ENCODE measurements at regions not wholly inside any gene's neighbourhood (a gene's known extent, or its start where the extent isn't known, plus 50 kb on each side); places are given as distances from the start of the nearest gene placed in this dataset.
"Not testable (repeated sequence)": the region's sequence is repeated elsewhere in the genome, so short reads cannot be mapped to it uniquely, and the experiment has no call there.

GRCh38 chr11:90613037-90613436 lies 390.2 kb upstream of the CHORDC1 start:
- not testable (repeated sequence) for TF ChIP-seq EZH2phosphoT487 (IDR thresholded peaks at IDR 0.05; ENCODE audit: low read depth, severe bottlenecking, unreplicated experiment); CTCF (IDR thresholded peaks at IDR 0.05; ENCODE audit: poor library complexity); EZH2 (IDR thresholded peaks at IDR 0.05; ENCODE audit: borderline replicate concordance)

All from hepatocyte (in vitro differentiated cells).